HG02642 (cell line): ENCODE measurements at regions not wholly inside any gene's neighbourhood (a gene's known extent, or its start where the extent isn't known, plus 50 kb on each side); places are given as distances from the start of the nearest gene placed in this dataset.

Experiments used
- ATAC-seq: cut with Tn5 transposase; IDR thresholded peaks from one replicate; pipeline ENCODE4 v1.9.1; 2021; ENCODE audit warnings: mild to moderate bottlenecking; ENCODE audit not compliant: unreplicated experiment, poor library complexity

- ATAC-seq = peak; percentile 96
Observed at GRCh38 chr4:145299380-145300076, 119.1 kb upstream of the OTUD4 start.

GRCh38 chr4:145298885-145299284, 118.5 kb upstream of the OTUD4 start:
- ATAC-seq = peak; percentile 15

GRCh38 chr4:145297556-145297955, 117.2 kb upstream of the OTUD4 start:
- no peak for ATAC-seq

GRCh38 chr4:145295547-145295946, 115.2 kb upstream of the OTUD4 start:
- ATAC-seq = no peak

GRCh38 chr4:145295122-145295521, 114.7 kb upstream of the OTUD4 start:
- ATAC-seq = no peak

GRCh38 chr4:145293658-145294057, 113.3 kb upstream of the OTUD4 start:
- no peak for ATAC-seq

GRCh38 chr4:145290955-145291354, 110.6 kb upstream of the OTUD4 start:
- ATAC-seq = no peak

- no peak for ATAC-seq
Observed at GRCh38 chr4:145289403-145290076, 109.2 kb upstream of the OTUD4 start.

- no peak for ATAC-seq
Observed at GRCh38 chr4:145287351-145287750, 107.0 kb upstream of the OTUD4 start.

GRCh38 chr4:145285928-145286327, 105.5 kb upstream of the OTUD4 start:
- no peak for ATAC-seq

- no peak for ATAC-seq
Observed at GRCh38 chr4:145283909-145284308, 103.5 kb upstream of the OTUD4 start.

GRCh38 chr4:145281951-145282350, 101.6 kb upstream of the OTUD4 start:
- ATAC-seq = no peak

GRCh38 chr4:145281224-145281623, 100.8 kb upstream of the OTUD4 start:
- no peak for ATAC-seq

- ATAC-seq = no peak
Observed at GRCh38 chr4:145280541-145280940, 100.2 kb upstream of the OTUD4 start.

- no peak for ATAC-seq
Observed at GRCh38 chr4:145279122-145279960, 99.0 kb upstream of the OTUD4 start.

GRCh38 chr4:145278341-145279121, 98.1 kb upstream of the OTUD4 start:
- no peak for ATAC-seq

GRCh38 chr4:145277011-145277410, 96.6 kb upstream of the OTUD4 start:
- ATAC-seq = no peak

GRCh38 chr4:145276050-145276449, 95.7 kb upstream of the OTUD4 start:
- ATAC-seq = no peak

GRCh38 chr4:145271194-145271593, 90.8 kb upstream of the OTUD4 start:
- ATAC-seq = no peak

GRCh38 chr4:145266881-145267280, 86.5 kb upstream of the OTUD4 start:
- ATAC-seq = no peak
